Endothelial cell of umbilical vein (primary cell): ENCODE measurements at regions not wholly inside any gene's neighbourhood (a gene's known extent, or its start where the extent isn't known, plus 50 kb on each side); places are given as distances from the start of the nearest gene placed in this dataset.

Experiments
- CTCF ChIP-seq, 2 donors: IDR thresholded peaks; 1 replicate in 1 of 2; 2 replicates in 1 of 2; pipeline ENCODE4 v1.5.1; 2011; ENCODE audit warnings: low read length in 2 of 2, mild to moderate bottlenecking in 2 of 2, moderate library complexity in 2 of 2, control low read depth in 1 of 2, inconsistent platforms in 1 of 2, low read depth in 1 of 2; ENCODE audit not compliant: insufficient read depth in 1 of 2; ENCODE audit errors: extremely low read depth in 1 of 2
- EZH2 ChIP-seq: IDR thresholded peaks from 2 replicates; pipeline ENCODE4 v1.6.1; 2012; ENCODE audit warnings: borderline replicate concordance, low read depth, mild to moderate bottlenecking, moderate library complexity, low read length, inconsistent platforms; ENCODE audit not compliant: severe bottlenecking
- MYC ChIP-seq: IDR thresholded peaks from one replicate; pipeline ENCODE4 v1.6.1; 2011; ENCODE audit warnings: mild to moderate bottlenecking, low read depth, low read length

GRCh38 chr13:91240341-91240740 is 107.1 kb upstream of the MIR17HG start:
- TF ChIP-seq CTCF (IDR thresholded peaks at IDR 0.05; ENCODE audit: extremely low read depth in 1 of 2, insufficient read depth in 1 of 2, low read depth in 1 of 2, low read length in 2 of 2) (no peak), MYC (no peak), EZH2 (no peak)
